HEK293 (cell line): ENCODE measurements at regions not wholly inside any gene's neighbourhood (a gene's known extent, or its start where the extent isn't known, plus 50 kb on each side); places are given as distances from the start of the nearest gene placed in this dataset.

ENCODE experiments used
- BCL11A ChIP-seq: fragments of 450-650 bp; formaldehyde crosslinking; IDR thresholded peaks from 2 replicates; pipeline ENCODE4 v1.5.1; 2016; ENCODE audit warnings: low read depth, missing biosample characterization, missing genetic modification characterization
- HOXA7 ChIP-seq: sonication (generic); formaldehyde crosslinking; IDR thresholded peaks from 2 replicates; pipeline ENCODE4 v1.8.1; 2022; ENCODE audit warnings: missing genetic modification reagents, borderline replicate concordance
- KLF16 ChIP-seq: fragments of 450-650 bp; formaldehyde crosslinking; IDR thresholded peaks from 2 replicates; pipeline ENCODE4 v1.5.1; 2017; ENCODE audit warnings: missing biosample characterization, missing genetic modification characterization
- TCF7L2 ChIP-seq: IDR thresholded peaks from 2 replicates; pipeline ENCODE4 v1.6.1; 2011; ENCODE audit warnings: low read depth, mild to moderate bottlenecking, inconsistent platforms, low read length, moderate library complexity, borderline replicate concordance
- ZBTB8A ChIP-seq: fragments of 450-650 bp; formaldehyde crosslinking; IDR thresholded peaks from 2 replicates; pipeline ENCODE4 v1.5.1; 2016; ENCODE audit warnings: missing biosample characterization, missing genetic modification characterization
- ZFP41 ChIP-seq: fragments of 450-650 bp; formaldehyde crosslinking; IDR thresholded peaks from 2 replicates; pipeline ENCODE4 v1.5.1; 2016; ENCODE audit warnings: missing biosample characterization, missing genetic modification characterization, borderline replicate concordance
- ZNF211 ChIP-seq: fragments of 450-650 bp; formaldehyde crosslinking; IDR thresholded peaks from 2 replicates; pipeline ENCODE4 v1.5.1; 2016; ENCODE audit warnings: low read depth, missing biosample characterization, missing genetic modification characterization
- ZNF366 ChIP-seq: fragments of 450-650 bp; formaldehyde crosslinking; conservative IDR thresholded peaks from 2 replicates; pipeline ENCODE4 v1.5.1; 2016; ENCODE audit warnings: missing biosample characterization, missing genetic modification characterization
- ZNF433 ChIP-seq: fragments of 450-650 bp; formaldehyde crosslinking; IDR thresholded peaks from 2 replicates; pipeline ENCODE4 v1.5.1; 2016; ENCODE audit warnings: missing biosample characterization, missing genetic modification characterization, low read depth
- ZNF596 ChIP-seq: fragments of 450-650 bp; IDR thresholded peaks from 2 replicates; pipeline ENCODE4 v1.5.0; 2018; ENCODE audit warnings: missing biosample characterization, mild to moderate bottlenecking, missing genetic modification characterization, moderate library complexity
- ZNF660 ChIP-seq: fragments of 450-650 bp; IDR thresholded peaks from 2 replicates; pipeline ENCODE4 v1.5.1; 2018; ENCODE audit warnings: missing biosample characterization, mild to moderate bottlenecking, missing genetic modification characterization
- TF ChIP-seq, protein P1 (sequence below): fragments of 450-650 bp; formaldehyde crosslinking; IDR thresholded peaks from 2 replicates; pipeline ENCODE4 v1.5.1; 2016; ENCODE audit warnings: missing biosample characterization, missing genetic modification characterization

DNA sequence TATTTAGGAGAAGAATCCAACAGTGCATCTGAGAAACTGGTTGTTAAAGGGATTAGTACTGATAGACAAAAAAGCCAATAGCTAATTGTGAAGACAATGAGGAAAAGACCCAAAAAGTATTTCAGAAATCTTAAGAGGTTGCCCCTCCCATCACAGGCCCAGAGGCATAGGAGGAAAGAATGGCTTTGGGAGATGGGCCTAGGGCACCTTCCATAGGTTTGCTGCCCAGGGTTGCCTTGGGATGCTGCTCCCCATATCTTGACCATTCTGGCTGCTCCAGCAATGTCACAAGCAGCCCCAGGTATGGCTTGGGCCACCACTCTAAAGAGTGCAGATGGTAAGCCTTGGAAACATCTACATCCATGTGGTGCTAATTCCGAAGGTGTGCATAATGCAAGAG is 68.7 kb upstream of the CD5L start:
- TF ChIP-seq, protein P1, sequence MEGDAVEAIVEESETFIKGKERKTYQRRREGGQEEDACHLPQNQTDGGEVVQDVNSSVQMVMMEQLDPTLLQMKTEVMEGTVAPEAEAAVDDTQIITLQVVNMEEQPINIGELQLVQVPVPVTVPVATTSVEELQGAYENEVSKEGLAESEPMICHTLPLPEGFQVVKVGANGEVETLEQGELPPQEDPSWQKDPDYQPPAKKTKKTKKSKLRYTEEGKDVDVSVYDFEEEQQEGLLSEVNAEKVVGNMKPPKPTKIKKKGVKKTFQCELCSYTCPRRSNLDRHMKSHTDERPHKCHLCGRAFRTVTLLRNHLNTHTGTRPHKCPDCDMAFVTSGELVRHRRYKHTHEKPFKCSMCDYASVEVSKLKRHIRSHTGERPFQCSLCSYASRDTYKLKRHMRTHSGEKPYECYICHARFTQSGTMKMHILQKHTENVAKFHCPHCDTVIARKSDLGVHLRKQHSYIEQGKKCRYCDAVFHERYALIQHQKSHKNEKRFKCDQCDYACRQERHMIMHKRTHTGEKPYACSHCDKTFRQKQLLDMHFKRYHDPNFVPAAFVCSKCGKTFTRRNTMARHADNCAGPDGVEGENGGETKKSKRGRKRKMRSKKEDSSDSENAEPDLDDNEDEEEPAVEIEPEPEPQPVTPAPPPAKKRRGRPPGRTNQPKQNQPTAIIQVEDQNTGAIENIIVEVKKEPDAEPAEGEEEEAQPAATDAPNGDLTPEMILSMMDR (tag by site-specific recombination): no peak
- no peak for TF ChIP-seq ZBTB8A
- TF ChIP-seq ZNF660 (tag by site-specific recombination): no peak
- no peak for TF ChIP-seq HOXA7 (CRISPR knock-in tag)
- TF ChIP-seq BCL11A (tag by site-specific recombination): no peak
- TF ChIP-seq KLF16: no peak
- TF ChIP-seq ZFP41 (tag by site-specific recombination): no peak
- TF ChIP-seq TCF7L2: no peak
- no peak for TF ChIP-seq ZNF366 (tag by site-specific recombination)
- TF ChIP-seq ZNF433 (tag by site-specific recombination): no peak
- no peak for TF ChIP-seq ZNF596
- no peak for TF ChIP-seq ZNF211 (tag by site-specific recombination)
